ENCODE measurements at regions not wholly inside any gene's neighbourhood (a gene's known extent, or its start where the extent isn't known, plus 50 kb on each side); places are given as distances from the start of the nearest gene placed in this dataset.

DNA sequence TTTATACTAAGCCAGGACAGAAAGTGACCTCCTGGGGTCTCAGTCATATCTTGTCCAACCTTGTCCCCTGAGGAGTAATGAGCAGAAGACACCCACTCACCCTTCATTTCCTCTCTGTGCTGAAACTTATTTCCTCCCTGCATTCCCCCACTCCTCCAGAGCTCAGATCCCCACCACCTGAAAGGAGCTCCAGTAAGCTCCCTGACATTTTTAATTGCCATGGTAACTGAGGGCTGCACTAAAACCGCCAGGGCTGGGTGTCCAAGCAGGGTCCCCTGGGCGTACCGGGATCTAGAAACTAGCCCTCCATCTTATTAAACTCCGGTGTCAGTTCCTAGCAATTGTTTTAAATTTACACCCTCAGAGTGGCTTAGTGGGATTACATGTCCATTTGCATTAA, 393.3 kb upstream of the HNRNPA3 start:
- no peak overlapping the region for H3K4me3 ChIP-seq (ENCODE audit: low read length)
- TF ChIP-seq ZNF274 (IDR thresholded peaks at IDR 0.05; ENCODE audit: low read depth, low read length) = no peak

DNA sequence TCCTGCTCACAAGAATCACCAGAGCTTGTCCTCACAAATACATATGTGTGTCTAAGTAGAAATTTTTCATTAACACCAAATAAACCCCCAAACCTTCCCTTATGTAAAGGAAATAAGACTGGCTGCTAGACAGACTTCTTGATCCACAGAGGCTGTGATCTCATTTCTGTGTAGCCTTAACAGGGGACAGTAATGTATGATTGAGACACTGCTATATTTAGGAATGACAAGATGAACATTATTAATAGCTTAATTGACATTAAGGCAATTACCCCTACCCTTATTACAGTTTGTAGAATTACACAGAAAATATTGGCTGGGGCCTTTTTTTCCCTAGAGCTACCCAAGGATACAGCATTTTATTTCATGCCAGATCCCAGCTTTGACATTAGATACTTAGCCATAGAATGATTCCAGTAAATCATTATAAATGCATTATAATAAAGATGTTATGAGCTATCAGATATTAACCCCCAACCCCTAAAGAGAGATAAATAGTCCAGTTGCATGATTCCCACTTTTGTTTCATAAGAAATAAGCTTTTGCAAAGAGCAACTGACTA, 392.1 kb upstream of the HNRNPA3 start:
- H3K4me3 ChIP-seq (ENCODE audit: low read length) = no peak overlapping the region
- no peak for TF ChIP-seq ZNF274 (IDR thresholded peaks at IDR 0.05; ENCODE audit: low read depth, low read length)

DNA sequence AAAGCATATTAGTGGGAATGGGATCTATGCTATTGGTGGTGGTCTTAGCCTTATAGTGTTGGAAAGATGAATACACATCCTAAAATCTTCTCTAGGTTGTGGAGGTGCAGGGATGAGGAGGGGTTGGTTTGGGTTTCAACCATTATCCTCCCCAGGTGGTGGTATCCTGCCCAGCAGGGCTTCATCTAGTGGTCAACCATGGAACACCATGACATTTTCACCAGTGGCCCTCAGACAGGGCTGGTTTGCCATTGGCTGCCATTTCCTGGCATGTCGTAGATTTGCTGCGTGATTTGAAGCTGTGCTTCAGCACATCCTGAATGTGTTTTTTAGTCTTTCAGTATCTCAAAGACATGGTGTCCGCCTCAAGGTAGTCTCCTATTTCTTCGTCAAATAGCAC, 391.2 kb upstream of the HNRNPA3 start:
- no peak for TF ChIP-seq ZNF274 (IDR thresholded peaks at IDR 0.05; ENCODE audit: low read depth, low read length)
- no peak overlapping the region for H3K4me3 ChIP-seq (ENCODE audit: low read length)

DNA sequence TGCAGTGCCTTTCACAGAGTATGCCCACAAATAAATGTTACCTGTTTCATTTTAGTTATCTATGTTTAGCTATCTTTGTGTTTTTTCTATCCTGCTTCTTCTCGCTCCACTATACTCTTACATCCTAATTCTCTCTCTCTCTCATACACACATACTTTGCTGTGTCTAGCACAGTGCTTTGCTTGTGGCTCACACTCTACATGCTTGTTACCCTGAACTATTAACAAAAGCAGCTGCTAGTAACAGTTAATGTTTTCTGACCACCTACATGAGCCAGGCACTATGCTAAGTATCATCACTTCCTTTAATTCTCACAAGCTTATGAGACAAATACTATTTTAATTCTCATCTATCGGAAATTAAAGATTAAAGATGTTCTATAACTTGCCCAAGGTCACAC, 390.5 kb upstream of the HNRNPA3 start:
- TF ChIP-seq ZNF274 (IDR thresholded peaks at IDR 0.05; ENCODE audit: low read depth, low read length) = no peak
- no peak overlapping the region for H3K4me3 ChIP-seq (ENCODE audit: low read length)

DNA sequence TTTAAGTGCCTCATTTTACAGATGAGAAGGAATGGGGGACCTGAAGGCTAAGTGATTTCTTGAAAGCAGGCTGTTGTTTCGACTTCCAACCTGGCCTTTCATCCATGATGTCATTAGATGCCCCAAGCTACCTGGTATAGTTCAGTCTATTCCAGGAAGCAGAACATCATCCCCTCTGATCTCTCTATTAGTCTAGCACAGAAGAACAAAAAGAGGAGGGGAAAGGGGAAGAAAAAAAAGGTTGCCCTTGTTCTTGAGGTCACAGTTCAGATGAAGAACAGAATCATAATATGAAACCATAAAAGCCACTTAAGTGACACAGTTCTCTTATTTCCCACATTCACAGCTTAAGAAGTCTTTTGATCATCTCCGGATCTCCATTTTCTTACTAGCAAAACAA, 386.2 kb upstream of the HNRNPA3 start:
- no peak for TF ChIP-seq ZNF274 (IDR thresholded peaks at IDR 0.05; ENCODE audit: low read depth, low read length)
- no peak overlapping the region for H3K4me3 ChIP-seq (ENCODE audit: low read length)

DNA sequence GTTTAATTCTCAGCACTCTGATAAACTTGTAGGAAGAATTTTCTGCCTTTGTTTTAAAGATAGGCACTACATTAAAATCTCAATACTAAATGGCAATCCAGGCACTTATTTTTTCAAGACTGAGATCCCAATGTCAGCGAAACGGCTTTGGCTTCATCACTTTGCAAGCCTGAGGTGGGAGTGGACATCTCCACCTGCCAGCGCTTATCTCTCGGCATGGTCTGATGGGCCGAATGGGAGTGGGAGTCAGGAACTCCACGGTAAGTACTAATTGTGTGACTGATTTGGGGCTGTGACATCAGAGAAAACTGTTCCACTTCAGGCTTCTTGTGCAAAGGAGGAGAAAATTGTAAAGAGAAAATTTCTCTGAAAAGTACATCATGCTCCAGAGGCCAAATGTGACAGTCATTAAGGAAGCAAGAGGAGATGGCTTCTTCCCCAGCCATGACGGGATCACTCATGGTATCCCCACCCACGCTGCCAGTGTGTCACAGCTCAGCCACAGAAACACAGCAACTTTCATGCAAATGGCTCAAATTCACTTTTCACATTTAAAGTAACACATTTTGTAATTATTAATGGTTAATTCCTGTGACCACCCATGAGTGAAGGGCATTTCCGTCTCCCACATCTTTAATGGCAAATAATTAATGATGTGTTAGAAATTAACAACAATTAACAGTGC, 385.5 kb upstream of the HNRNPA3 start:
- no peak overlapping the region for H3K4me3 ChIP-seq (ENCODE audit: low read length)
- TF ChIP-seq ZNF274 (IDR thresholded peaks at IDR 0.05; ENCODE audit: low read depth, low read length) = no peak

DNA sequence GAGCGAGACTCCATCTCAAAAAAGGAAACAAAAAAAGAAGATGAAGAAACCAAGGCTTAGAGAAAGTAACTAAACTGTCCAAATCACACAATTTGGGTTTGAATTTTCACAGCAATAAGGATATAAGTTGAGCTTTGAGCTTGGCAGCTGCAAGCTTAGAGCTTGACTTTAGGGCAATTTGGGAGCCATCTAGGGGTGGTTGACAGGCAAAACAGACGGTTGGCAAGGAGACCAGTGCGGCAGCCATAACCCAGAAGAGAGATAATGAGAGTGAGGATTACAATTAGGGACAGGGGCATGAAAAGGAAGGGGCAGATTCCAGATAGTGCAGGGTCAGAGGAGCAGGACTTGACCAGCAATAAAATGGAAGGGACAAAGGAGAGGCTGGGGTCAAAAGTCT, 382.2 kb upstream of the HNRNPA3 start:
- H3K4me3 ChIP-seq (ENCODE audit: low read length) = no peak overlapping the region
- no peak for TF ChIP-seq ZNF274 (IDR thresholded peaks at IDR 0.05; ENCODE audit: low read depth, low read length)

DNA sequence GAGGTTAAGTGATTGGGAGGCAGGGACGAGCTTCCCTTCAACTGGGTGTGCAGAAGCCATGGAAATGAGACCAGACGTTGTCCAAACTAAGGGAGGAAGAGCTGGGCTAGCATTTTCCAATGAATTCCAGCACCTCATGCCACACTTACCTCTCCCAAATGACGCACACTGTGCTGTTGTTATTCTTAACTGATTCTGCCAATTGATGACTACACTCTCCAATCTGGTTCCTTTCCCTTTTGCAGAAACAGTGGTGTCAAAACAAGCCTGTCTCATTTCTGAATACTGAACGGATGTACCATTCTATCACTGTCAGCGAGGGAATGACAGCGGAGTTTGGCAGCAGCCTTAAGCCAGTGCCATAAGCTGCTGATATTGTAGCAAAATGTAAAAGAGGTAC, 380.5 kb upstream of the HNRNPA3 start:
- H3K4me3 ChIP-seq (ENCODE audit: low read length) = no peak overlapping the region
- no peak for TF ChIP-seq ZNF274 (IDR thresholded peaks at IDR 0.05; ENCODE audit: low read depth, low read length)

DNA sequence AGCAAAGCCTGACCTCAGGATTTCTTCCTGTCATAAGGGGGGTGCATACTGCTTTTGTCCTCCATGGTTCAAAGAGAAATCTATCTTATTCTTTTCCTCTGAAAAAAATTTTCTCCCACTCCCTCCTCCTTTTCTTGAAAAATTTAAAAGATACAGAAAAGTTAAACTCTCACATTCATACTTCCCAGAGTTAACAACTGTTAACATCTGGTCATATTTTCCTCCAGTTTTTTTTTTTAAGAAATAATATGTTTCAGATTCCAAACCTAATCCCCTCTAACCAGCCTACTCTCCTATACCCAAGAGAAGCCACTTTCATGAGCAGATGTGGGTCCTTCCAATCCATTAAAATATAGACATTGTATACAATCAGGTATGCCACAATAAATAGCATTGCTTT, 378.9 kb upstream of the HNRNPA3 start:
- no peak overlapping the region for H3K4me3 ChIP-seq (ENCODE audit: low read length)
- TF ChIP-seq ZNF274 (IDR thresholded peaks at IDR 0.05; ENCODE audit: low read depth, low read length) = no peak

DNA sequence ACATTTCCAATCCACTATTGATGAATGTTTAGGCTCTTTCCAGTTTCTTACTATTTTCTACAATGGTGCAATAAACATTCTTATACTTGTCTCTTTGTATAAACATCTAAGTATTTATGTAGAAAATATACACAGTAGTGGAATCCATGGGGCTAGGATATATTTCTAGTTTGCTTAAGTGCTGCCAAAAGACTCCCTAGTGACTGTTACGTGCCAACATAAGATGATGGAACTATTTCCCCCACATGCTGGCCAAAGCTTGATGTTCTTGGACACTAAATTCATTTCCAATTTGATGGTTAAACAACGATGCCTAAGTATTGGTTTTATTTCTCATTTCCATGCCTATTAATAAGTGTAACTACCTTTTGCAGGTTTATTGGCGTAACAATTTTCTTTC, 378.4 kb upstream of the HNRNPA3 start:
- no peak for TF ChIP-seq ZNF274 (IDR thresholded peaks at IDR 0.05; ENCODE audit: low read depth, low read length)
- H3K4me3 ChIP-seq (ENCODE audit: low read length) = no peak overlapping the region

DNA sequence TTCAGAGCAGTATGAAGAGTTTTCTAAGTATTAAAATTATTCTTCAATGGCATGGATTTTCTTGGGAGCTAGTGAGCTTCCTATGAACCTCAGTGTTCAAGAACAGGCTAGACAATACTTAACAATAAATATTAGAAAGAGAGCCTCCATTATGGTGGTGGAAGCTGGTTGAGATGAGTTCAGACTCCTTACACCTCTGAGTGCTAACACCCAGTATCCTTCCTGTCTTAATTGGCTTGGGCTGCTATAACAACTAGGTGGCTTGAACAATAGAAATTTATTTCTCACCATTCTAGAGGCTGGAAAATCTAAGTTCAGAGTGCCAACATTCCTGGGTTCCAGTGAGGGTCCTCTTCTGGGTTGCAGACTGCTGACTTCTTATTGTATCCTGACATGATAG, 369.4 kb upstream of the HNRNPA3 start:
- TF ChIP-seq ZNF274 (IDR thresholded peaks at IDR 0.05; ENCODE audit: low read depth, low read length) = no peak
- no peak overlapping the region for H3K4me3 ChIP-seq (ENCODE audit: low read length)

DNA sequence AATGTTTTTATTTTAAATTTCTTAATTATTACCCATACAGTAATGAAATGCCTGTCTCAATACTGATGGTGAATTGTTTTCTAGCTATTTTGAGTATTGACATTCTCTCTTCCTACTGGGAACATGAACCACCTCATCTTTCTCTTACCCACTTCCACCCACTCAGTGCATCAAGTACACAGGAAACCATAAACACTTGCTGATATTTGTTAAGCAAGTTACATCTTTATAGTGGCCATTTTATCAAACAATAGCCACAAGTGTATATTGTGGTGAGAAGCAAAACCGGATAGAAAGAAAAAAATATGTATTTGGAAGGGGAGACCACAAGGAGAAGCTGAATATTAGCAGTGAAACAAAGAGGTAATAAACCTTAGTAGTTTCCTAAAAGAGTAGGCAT, 368.1 kb upstream of the HNRNPA3 start:
- no peak overlapping the region for H3K4me3 ChIP-seq (ENCODE audit: low read length)
- no peak for TF ChIP-seq ZNF274 (IDR thresholded peaks at IDR 0.05; ENCODE audit: low read depth, low read length)

DNA sequence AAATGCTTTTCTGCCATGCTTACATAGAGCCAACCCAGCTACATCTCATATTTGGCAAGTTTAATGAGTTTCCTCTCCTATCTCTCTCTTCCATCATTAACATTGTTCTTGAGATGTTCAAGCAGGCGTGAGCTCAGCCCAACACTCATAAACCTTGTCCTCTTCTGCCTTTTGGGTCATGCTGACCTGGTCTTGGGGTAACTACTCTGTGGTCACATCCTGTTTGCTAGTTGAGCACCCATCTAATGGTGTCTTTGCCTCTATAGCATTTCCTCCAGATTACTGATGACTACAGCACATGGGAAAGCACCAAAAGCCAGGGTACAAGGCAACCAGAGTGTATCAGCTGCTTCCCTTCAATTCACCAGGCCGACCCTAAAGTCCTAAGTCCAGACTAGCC, 366.9 kb upstream of the HNRNPA3 start:
- no peak for TF ChIP-seq ZNF274 (IDR thresholded peaks at IDR 0.05; ENCODE audit: low read depth, low read length)
- H3K4me3 ChIP-seq (ENCODE audit: low read length) = no peak overlapping the region

DNA sequence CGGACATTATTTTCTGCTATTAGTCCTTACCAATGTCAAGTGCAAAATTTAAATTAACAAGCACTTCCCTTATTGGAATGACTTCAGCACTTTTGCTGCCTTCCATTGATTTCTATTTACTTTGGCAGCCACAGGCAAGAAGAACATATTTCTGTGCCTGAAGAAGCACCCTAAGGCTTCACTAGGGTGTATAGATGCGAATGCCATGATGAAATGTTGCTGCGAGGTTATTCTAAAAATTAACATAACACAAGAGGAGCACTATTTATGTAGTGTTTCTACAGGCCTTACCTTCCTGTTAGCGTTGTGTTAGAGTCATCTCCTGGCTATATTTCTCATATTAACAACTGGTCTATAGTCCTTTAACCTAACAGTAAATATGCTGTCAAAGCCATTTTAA, 365.0 kb upstream of the HNRNPA3 start:
- TF ChIP-seq ZNF274 (IDR thresholded peaks at IDR 0.05; ENCODE audit: low read depth, low read length) = no peak
- H3K4me3 ChIP-seq (ENCODE audit: low read length) = no peak overlapping the region

DNA sequence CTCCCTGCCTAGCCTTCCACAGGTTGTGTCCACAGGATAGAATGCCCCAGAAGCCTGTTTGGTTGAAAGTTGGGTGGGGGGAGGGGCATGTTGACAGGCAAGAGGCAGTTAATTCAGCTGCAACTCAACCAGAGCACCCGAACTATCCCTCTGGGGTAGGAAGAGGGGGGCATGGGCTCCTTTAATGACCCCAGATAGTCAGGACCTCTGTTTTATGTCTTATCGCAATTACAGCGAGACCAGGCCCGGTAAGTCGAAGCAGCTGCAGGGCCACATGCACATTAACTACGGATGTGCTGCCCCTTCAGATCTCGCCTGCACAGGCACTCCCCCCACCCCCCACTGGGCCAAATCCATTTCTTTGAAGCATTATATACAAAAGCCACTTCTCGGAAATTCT, 363.8 kb upstream of the HNRNPA3 start:
- H3K4me3 ChIP-seq (ENCODE audit: low read length) = no peak overlapping the region
- TF ChIP-seq ZNF274 (IDR thresholded peaks at IDR 0.05; ENCODE audit: low read depth, low read length) = no peak

Data from GM08714 (cell line).